Stimulated activated CD8-positive, alpha-beta memory T cell treated with anti-CD3 and anti-CD28 coated beads, Interleukin-2, amount 100 ng/mL, for 48 hours (primary cell): ENCODE measurements at regions not wholly inside any gene's neighbourhood (a gene's known extent, or its start where the extent isn't known, plus 50 kb on each side); places are given as distances from the start of the nearest gene placed in this dataset.

Experiments
- DNase-seq, 2 donors: peaks; one replicate each; pipeline ENCODE4 v3.0.0-alpha.2; 2020; ENCODE audit warnings: low read depth in 2 of 2

GRCh38 chr3:111244760-111245159 lies 173.1 kb downstream of the NECTIN3 start:
- DNase-seq: no peak

- no peak for DNase-seq
Measured at GRCh38 chr3:111246967-111247760, 175.5 kb downstream of the NECTIN3 start.

- no peak for DNase-seq
Measured at GRCh38 chr3:111248406-111248805, 176.8 kb downstream of the NECTIN3 start.

GRCh38 chr3:111249421-111249820 lies 177.8 kb downstream of the NECTIN3 start:
- DNase-seq: no peak

GRCh38 chr3:111252779-111253178 lies 181.2 kb downstream of the NECTIN3 start:
- DNase-seq: no peak

GRCh38 chr3:111253733-111254132 lies 182.1 kb downstream of the NECTIN3 start:
- DNase-seq: no peak

- DNase-seq: no peak
Measured at GRCh38 chr3:111260878-111261277, 189.3 kb downstream of the NECTIN3 start.

GRCh38 chr3:111269777-111270176 lies 198.2 kb downstream of the NECTIN3 start:
- no peak for DNase-seq

- no peak for DNase-seq
Measured at GRCh38 chr3:111277226-111277625, 205.6 kb downstream of the NECTIN3 start.

- no peak for DNase-seq
Measured at GRCh38 chr3:111278959-111279358, 207.3 kb downstream of the NECTIN3 start.

- DNase-seq: no peak
Measured at GRCh38 chr3:111282024-111282423, 210.4 kb downstream of the NECTIN3 start.

- no peak for DNase-seq
Measured at GRCh38 chr3:111283165-111283564, 211.5 kb downstream of the NECTIN3 start.

GRCh38 chr3:111284503-111285183 lies 213.0 kb downstream of the NECTIN3 start:
- no peak for DNase-seq

- DNase-seq: no peak
Measured at GRCh38 chr3:111285184-111285538, 213.5 kb downstream of the NECTIN3 start.

GRCh38 chr3:111285694-111286093 lies 214.1 kb downstream of the NECTIN3 start:
- DNase-seq: no peak

- no peak for DNase-seq
Measured at GRCh38 chr3:111286746-111287145, 215.1 kb downstream of the NECTIN3 start.

GRCh38 chr3:111292117-111292516 lies 220.5 kb downstream of the NECTIN3 start:
- no peak for DNase-seq

- no peak for DNase-seq
Measured at GRCh38 chr3:111299192-111299615, 227.6 kb downstream of the NECTIN3 start.

- no peak for DNase-seq
Measured at GRCh38 chr3:111301238-111301798, 229.7 kb downstream of the NECTIN3 start.

GRCh38 chr3:111302063-111302462 lies 230.4 kb downstream of the NECTIN3 start:
- no peak for DNase-seq

- no peak for DNase-seq
Measured at GRCh38 chr3:111303760-111304159, 232.1 kb downstream of the NECTIN3 start.

- DNase-seq: no peak
Measured at GRCh38 chr3:111307676-111308075, 234.3 kb upstream of the CD96 start.

- no peak for DNase-seq
Measured at GRCh38 chr3:111311126-111311525, 230.9 kb upstream of the CD96 start.
